ENCODE measurements at regions not wholly inside any gene's neighbourhood (a gene's known extent, or its start where the extent isn't known, plus 50 kb on each side); places are given as distances from the start of the nearest gene placed in this dataset.

GRCh38 chr12:18971932-18972331 lies 157.6 kb upstream of the PLEKHA5 start:
- TF ChIP-seq TSHZ2 (CRISPR knock-in tag; IDR thresholded peaks at IDR 0.05) (no peak), ISL1 (CRISPR knock-in tag; IDR thresholded peaks at IDR 0.05) (no peak), BACH2 (CRISPR knock-in tag; IDR thresholded peaks at IDR 0.05; ENCODE audit: borderline replicate concordance) (no peak), PATZ1 (CRISPR knock-in tag; IDR thresholded peaks at IDR 0.05; ENCODE audit: borderline replicate concordance) (no peak), GLIS3 (CRISPR knock-in tag; IDR thresholded peaks at IDR 0.05) (no peak), RARB (CRISPR knock-in tag; IDR thresholded peaks at IDR 0.05) (no peak), ZFP30 (CRISPR knock-in tag; IDR thresholded peaks at IDR 0.05) (no peak), ZFP3 (CRISPR knock-in tag; IDR thresholded peaks at IDR 0.05) (no peak), ZNF565 (CRISPR knock-in tag; conservative IDR thresholded peaks at IDR 0.05; ENCODE audit: low read depth) (no peak), OSR1 (CRISPR knock-in tag; IDR thresholded peaks at IDR 0.05) (no peak), POU6F1 (CRISPR knock-in tag; IDR thresholded peaks at IDR 0.05; ENCODE audit: borderline replicate concordance, low read depth) (no peak), ARNTL (CRISPR knock-in tag; IDR thresholded peaks at IDR 0.05; ENCODE audit: borderline replicate concordance, low read depth) (no peak), ESRRG (CRISPR knock-in tag; IDR thresholded peaks at IDR 0.05) (no peak), CSRNP3 (CRISPR knock-in tag; IDR thresholded peaks at IDR 0.05) (no peak)
